ENCODE measurements at regions not wholly inside any gene's neighbourhood (a gene's known extent, or its start where the extent isn't known, plus 50 kb on each side); places are given as distances from the start of the nearest gene placed in this dataset.

- TF ChIP-seq CTCF (conservative IDR thresholded peaks at IDR 0.05; ENCODE audit: control insufficient read depth, insufficient read depth, low read depth, low read length) = no peak
- DNase-seq (ENCODE audit: low read depth) = no peak
- H3K4me3 ChIP-seq (ENCODE audit: control insufficient read depth, low read depth, low read length) = no peak overlapping the region
These were observed 376.0 kb upstream of the PDE3A start for GRCh38 chr12:19992311-19992710.

DNA sequence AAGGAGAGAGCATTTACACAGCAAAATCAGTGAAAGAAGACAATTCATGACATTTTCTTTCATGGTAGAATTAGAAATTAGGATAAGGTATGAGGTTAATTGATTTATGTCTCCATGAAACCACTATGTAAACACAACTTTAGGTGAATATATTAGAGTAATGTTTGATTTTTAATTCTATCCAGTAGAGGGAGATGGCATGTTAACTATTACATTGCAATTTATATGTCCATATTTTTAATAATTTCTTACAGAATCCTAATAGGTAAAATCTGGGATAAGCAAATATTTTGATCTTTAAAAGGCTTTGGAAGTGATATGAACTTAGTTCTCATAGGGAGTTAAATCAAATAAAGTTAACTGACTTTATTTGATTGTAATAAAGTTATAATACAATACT lies 373.4 kb upstream of the PDE3A start:
- peak; percentile 19 for TF ChIP-seq CTCF (conservative IDR thresholded peaks at IDR 0.05; ENCODE audit: control insufficient read depth, insufficient read depth, low read depth, low read length)
- no peak overlapping the region for H3K4me3 ChIP-seq (ENCODE audit: control insufficient read depth, low read depth, low read length)
- DNase-seq (ENCODE audit: low read depth) = peak; percentile 24

- no peak for TF ChIP-seq CTCF (conservative IDR thresholded peaks at IDR 0.05; ENCODE audit: control insufficient read depth, insufficient read depth, low read depth, low read length)
- H3K4me3 ChIP-seq (ENCODE audit: control insufficient read depth, low read depth, low read length) = no peak overlapping the region
- no peak for DNase-seq (ENCODE audit: low read depth)
These were observed 370.5 kb upstream of the PDE3A start for GRCh38 chr12:19997656-19998400.

GRCh38 chr12:19998411-19998810 lies 369.9 kb upstream of the PDE3A start:
- no peak for TF ChIP-seq CTCF (conservative IDR thresholded peaks at IDR 0.05; ENCODE audit: control insufficient read depth, insufficient read depth, low read depth, low read length)
- no peak for DNase-seq (ENCODE audit: low read depth)

GRCh38 chr12:19998961-19999804 lies 369.2 kb upstream of the PDE3A start:
- DNase-seq (ENCODE audit: low read depth) = no peak
- no peak overlapping the region for H3K4me3 ChIP-seq (ENCODE audit: control insufficient read depth, low read depth, low read length)
- TF ChIP-seq CTCF (conservative IDR thresholded peaks at IDR 0.05; ENCODE audit: control insufficient read depth, insufficient read depth, low read depth, low read length) = no peak

More at GRCh38 chr12:19998411-19998810, 369.9 kb upstream of the PDE3A start:
- no peak overlapping the region for H3K4me3 ChIP-seq (ENCODE audit: control insufficient read depth, low read depth, low read length)

DNA sequence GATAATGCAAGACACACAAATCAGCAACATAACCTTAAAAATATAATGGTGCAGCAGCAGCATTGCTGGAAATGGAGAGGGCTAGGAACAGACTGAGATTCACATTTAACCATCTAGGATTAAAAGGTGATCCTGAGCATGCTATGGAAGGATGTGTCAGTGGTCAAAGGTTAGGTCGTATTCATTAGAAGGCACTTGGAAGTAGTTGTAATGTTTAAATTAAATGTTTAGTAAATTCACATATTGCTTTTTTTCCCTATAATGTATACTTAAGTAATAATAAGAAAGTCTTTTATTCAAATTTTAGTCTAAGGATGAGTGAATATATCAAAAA lies 368.6 kb upstream of the PDE3A start:
- no peak overlapping the region for H3K4me3 ChIP-seq (ENCODE audit: control insufficient read depth, low read depth, low read length)
- no peak for DNase-seq (ENCODE audit: low read depth)
- no peak for TF ChIP-seq CTCF (conservative IDR thresholded peaks at IDR 0.05; ENCODE audit: control insufficient read depth, insufficient read depth, low read depth, low read length)
